DOHH2 (cell line): ENCODE measurements at regions not wholly inside any gene's neighbourhood (a gene's known extent, or its start where the extent isn't known, plus 50 kb on each side); places are given as distances from the start of the nearest gene placed in this dataset.

Source experiments
- H3F3A ChIP-seq: fragments of 200-600 bp; sonication (generic), shearing (Covaris generic); 2 replicates; pipeline ENCODE4 v1.6.0; 2016; ENCODE audit warnings: antibody characterized with exemption, mild to moderate bottlenecking; ENCODE audit not compliant: control insufficient read depth, insufficient read depth
- H3K27ac ChIP-seq: fragments of 200-600 bp; sonication (generic); 2 replicates; pipeline ENCODE4 v1.5.1; 2014; ENCODE audit warnings: low read depth, mild to moderate bottlenecking, low read length, moderate library complexity
- H3K27me3 ChIP-seq: fragments of 200-600 bp; sonication (generic); 2 replicates; pipeline ENCODE4 v1.6.1; 2014; ENCODE audit warnings: mild to moderate bottlenecking, low read length, mixed read lengths; ENCODE audit not compliant: control insufficient read depth
- H3K36me3 ChIP-seq: fragments of 200-600 bp; sonication (generic); 2 replicates; pipeline ENCODE4 v1.6.1; 2014; ENCODE audit warnings: mild to moderate bottlenecking, low read length, moderate library complexity, mixed read lengths; ENCODE audit not compliant: control insufficient read depth
- H3K4me1 ChIP-seq: fragments of 200-600 bp; sonication (generic); 2 replicates; pipeline ENCODE4 v1.6.1; 2014; ENCODE audit warnings: mild to moderate bottlenecking, low read length, mixed read lengths; ENCODE audit not compliant: control insufficient read depth
- H3K4me2 ChIP-seq: fragments of 200-600 bp; sonication (generic); 2 replicates; pipeline ENCODE4 v1.6.0; 2014; ENCODE audit warnings: mild to moderate bottlenecking, low read length, moderate library complexity
- H3K4me3 ChIP-seq: fragments of 200-600 bp; sonication (generic); 2 replicates; pipeline ENCODE4 v1.5.1; 2014; ENCODE audit warnings: mild to moderate bottlenecking, low read length, mixed read lengths
- H3K79me2 ChIP-seq: fragments of 200-600 bp; sonication (generic); 2 replicates; pipeline ENCODE4 v1.6.1; 2014; ENCODE audit warnings: mild to moderate bottlenecking, low read length, mixed read lengths; ENCODE audit not compliant: control insufficient read depth
- H3K9me2 ChIP-seq: fragments of 200-600 bp; sonication (generic); replicated peaks from 2 replicates; pipeline ENCODE4 v1.6.1; 2014; ENCODE audit warnings: mild to moderate bottlenecking, low read length, mixed read lengths; ENCODE audit not compliant: control insufficient read depth
- H3K9me3 ChIP-seq: fragments of 200-600 bp; sonication (generic); 2 replicates; pipeline ENCODE4 v1.6.1; 2014; ENCODE audit warnings: antibody characterized with exemption, low read length, mixed read lengths; ENCODE audit not compliant: control insufficient read depth, insufficient read depth
- H4K20me1 ChIP-seq: fragments of 200-600 bp; sonication (generic); 2 replicates; pipeline ENCODE4 v1.6.0; 2014; ENCODE audit warnings: low read depth, mild to moderate bottlenecking, antibody characterized with exemption, low read length, moderate library complexity; ENCODE audit not compliant: control insufficient read depth, insufficient read depth
- EZH2phosphoT487 ChIP-seq: fragments of 200-600 bp; sonication (generic); IDR thresholded peaks from 2 replicates; pipeline ENCODE4 v1.6.1; 2017; ENCODE audit warnings: borderline replicate concordance, mild to moderate bottlenecking, antibody characterized with exemption, low read length, moderate library complexity, mixed read lengths
- TF ChIP-seq, protein P1 (sequence below): fragments of 200-600 bp; sonication (generic); IDR thresholded peaks from one replicate; pipeline ENCODE4 v1.5.1; 2014; ENCODE audit warnings: antibody characterized with exemption, mild to moderate bottlenecking, low read depth, low read length; ENCODE audit not compliant: poor library complexity, severe bottlenecking

DNA sequence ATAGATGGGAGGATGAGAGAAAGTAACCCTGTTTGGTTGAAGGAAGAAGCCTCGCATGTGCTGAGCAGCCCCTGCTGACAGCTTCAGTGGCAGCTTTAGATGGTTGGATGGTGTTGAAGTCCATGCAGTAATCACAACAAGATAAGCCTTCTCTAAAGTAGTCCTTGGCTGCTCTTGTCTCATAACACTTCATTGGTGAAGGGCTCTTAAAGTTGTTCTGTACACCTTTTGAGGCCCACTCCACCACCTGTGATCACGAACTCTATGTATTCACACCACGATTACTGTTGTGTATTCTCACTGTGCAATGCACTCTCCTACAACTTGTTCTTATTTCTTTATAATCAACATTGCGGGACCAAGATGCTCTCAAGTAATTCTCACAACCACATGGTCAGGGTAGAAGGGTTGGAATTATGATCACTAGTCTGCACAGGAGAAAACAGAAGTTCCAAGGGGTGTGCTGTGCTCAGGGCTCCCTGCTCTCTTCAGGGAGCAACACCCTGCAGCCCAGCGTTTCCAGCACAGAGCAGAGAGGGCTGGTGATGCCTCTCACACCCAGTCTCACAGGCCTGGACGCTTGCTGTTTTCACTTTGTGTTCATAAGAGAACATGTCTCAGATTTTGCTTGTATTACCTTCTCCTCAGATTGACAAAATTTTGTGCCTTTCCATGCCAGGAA is 294.4 kb downstream of the SMOC2 start:
- Histone ChIP-seq H3K4me1 (no peaks in the 10 kb centered on the region), H4K20me1 (no peaks in the 10 kb centered on the region), H3F3A (no peaks in the 10 kb centered on the region), H3K9me3 (no peaks in the 10 kb centered on the region), H3K4me2 (no peak overlapping the region), H3K36me3 (no peaks in the 10 kb centered on the region), H3K27ac (no peak overlapping the region), H3K4me3 (no peak overlapping the region), H3K79me2 (no peaks in the 10 kb centered on the region), H3K27me3 (no peaks in the 10 kb centered on the region), H3K9me2 (no peaks in the 10 kb centered on the region)
- TF ChIP-seq, protein P1, sequence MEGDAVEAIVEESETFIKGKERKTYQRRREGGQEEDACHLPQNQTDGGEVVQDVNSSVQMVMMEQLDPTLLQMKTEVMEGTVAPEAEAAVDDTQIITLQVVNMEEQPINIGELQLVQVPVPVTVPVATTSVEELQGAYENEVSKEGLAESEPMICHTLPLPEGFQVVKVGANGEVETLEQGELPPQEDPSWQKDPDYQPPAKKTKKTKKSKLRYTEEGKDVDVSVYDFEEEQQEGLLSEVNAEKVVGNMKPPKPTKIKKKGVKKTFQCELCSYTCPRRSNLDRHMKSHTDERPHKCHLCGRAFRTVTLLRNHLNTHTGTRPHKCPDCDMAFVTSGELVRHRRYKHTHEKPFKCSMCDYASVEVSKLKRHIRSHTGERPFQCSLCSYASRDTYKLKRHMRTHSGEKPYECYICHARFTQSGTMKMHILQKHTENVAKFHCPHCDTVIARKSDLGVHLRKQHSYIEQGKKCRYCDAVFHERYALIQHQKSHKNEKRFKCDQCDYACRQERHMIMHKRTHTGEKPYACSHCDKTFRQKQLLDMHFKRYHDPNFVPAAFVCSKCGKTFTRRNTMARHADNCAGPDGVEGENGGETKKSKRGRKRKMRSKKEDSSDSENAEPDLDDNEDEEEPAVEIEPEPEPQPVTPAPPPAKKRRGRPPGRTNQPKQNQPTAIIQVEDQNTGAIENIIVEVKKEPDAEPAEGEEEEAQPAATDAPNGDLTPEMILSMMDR, result no peak
- TF ChIP-seq EZH2phosphoT487, result no peak

- Histone ChIP-seq H3F3A (no peaks in the 10 kb centered on the region), H3K9me2 (no peaks in the 10 kb centered on the region), H3K36me3 (no peaks in the 10 kb centered on the region), H3K4me2 (no peak overlapping the region), H3K4me3 (no peak overlapping the region), H3K9me3 (no peaks in the 10 kb centered on the region), H3K4me1 (no peaks in the 10 kb centered on the region), H3K27ac (no peak overlapping the region), H3K27me3 (no peaks in the 10 kb centered on the region), H4K20me1 (no peaks in the 10 kb centered on the region), H3K79me2 (no peaks in the 10 kb centered on the region)
- no peak for TF ChIP-seq EZH2phosphoT487
These were observed 293.5 kb downstream of the SMOC2 start for GRCh38 chr6:168734523-168734922.

DNA sequence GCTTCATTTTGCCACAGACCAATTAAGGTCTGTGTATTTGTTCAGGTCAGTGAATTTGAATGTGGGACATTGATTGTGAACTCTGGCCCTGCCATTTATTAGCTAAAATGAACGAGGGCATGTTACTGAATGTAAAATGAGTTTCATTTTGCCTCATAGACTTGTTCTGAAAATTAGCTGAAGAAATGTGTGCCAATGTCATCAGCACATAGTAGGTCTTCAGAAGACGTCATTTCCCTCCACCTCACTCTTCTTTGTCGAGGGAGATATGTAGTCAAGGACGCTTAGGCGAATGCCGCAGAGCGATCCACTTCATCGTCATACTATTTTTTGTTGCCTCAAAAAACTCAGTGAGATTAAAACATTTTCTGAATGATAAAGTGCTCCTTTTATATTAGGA is 291.7 kb downstream of the SMOC2 start:
- TF ChIP-seq EZH2phosphoT487, result no peak
- TF ChIP-seq, protein P1, result no peak
- H4K20me1 ChIP-seq, result no peaks in the 10 kb centered on the region
- H3K27ac ChIP-seq, result no peak overlapping the region
- H3K36me3 ChIP-seq, result no peaks in the 10 kb centered on the region
- H3K4me3 ChIP-seq, result no peak overlapping the region
- H3K4me1 ChIP-seq, result no peaks in the 10 kb centered on the region
- H3K9me3 ChIP-seq, result no peaks in the 10 kb centered on the region
- no peaks in the 10 kb centered on the region for H3F3A ChIP-seq
- H3K27me3 ChIP-seq, result no peaks in the 10 kb centered on the region
- no peaks in the 10 kb centered on the region for H3K9me2 ChIP-seq
- H3K79me2 ChIP-seq, result no peaks in the 10 kb centered on the region
- H3K4me2 ChIP-seq, result no peak overlapping the region

- H3K4me3 ChIP-seq, result no peak overlapping the region
- H3K36me3 ChIP-seq, result no peaks in the 10 kb centered on the region
- H3K27ac ChIP-seq, result no peak overlapping the region
- no peaks in the 10 kb centered on the region for H3K9me2 ChIP-seq
- H3F3A ChIP-seq, result no peaks in the 10 kb centered on the region
- H3K27me3 ChIP-seq, result no peaks in the 10 kb centered on the region
- H3K9me3 ChIP-seq, result no peaks in the 10 kb centered on the region; the same call in 1 of the 2 replicates
- no peaks in the 10 kb centered on the region for H3K4me1 ChIP-seq
- H3K79me2 ChIP-seq, result no peaks in the 10 kb centered on the region
- no peak overlapping the region for H3K4me2 ChIP-seq
- H4K20me1 ChIP-seq, result no peaks in the 10 kb centered on the region
- TF ChIP-seq, protein P1, result no peak
- TF ChIP-seq EZH2phosphoT487, result no peak
These were observed 290.1 kb downstream of the SMOC2 start for GRCh38 chr6:168730931-168731716.
